SK-N-MC (cell line): ENCODE measurements at regions not wholly inside any gene's neighbourhood (a gene's known extent, or its start where the extent isn't known, plus 50 kb on each side); places are given as distances from the start of the nearest gene placed in this dataset.

Experiments used
- EZH2 ChIP-seq: fragments of 200-600 bp; sonication (generic); IDR thresholded peaks from one replicate; pipeline ENCODE4 v1.6.1; 2017; ENCODE audit warnings: antibody characterized with exemption
- POLR2AphosphoS5 ChIP-seq: IDR thresholded peaks from 2 replicates; pipeline ENCODE4 v1.6.1; 2012; ENCODE audit warnings: mild to moderate bottlenecking, low read depth, low read length, borderline replicate concordance

DNA sequence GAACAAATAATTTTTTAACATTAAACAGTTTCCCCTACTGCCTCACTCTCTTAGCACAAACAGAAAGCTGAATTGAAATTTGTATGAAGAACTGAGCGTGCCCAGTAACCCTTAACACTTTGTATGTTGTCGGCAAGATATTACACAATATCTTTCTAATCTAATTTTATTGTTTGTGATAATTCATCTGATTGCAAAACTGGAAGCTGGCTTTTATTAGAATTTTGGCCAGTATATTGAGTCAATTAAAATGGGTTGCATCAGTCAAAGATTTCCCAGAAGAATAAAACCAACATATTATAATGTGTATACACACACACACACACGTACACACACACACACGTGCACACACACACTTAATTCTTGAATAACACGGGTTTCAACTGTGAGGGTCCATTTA, 2332.1 kb downstream of the PCDH7 start:
- TF ChIP-seq EZH2 (no peak), POLR2AphosphoS5 (no peak)
